Testis (tissue), 2 donors: ENCODE measurements at regions not wholly inside any gene's neighbourhood (a gene's known extent, or its start where the extent isn't known, plus 50 kb on each side); places are given as distances from the start of the nearest gene placed in this dataset.

Experiments used
- POLR2A ChIP-seq: fragments of 450-650 bp; IDR thresholded peaks from one replicate; pipeline ENCODE4 v1.6.1; 2017; ENCODE audit warnings: antibody characterized with exemption, mild to moderate bottlenecking, moderate library complexity
- TF ChIP-seq, protein P1 (sequence below), 3 experiments: fragments of 450-650 bp in 2 of 3; fragments of 200-600 bp in 1 of 3; sonication (generic) in 1 of 3; IDR thresholded peaks; one replicate each; pipeline ENCODE4 v1.5.1; 2016 to 2019; ENCODE audit warnings: antibody characterized with exemption in 3 of 3, mild to moderate bottlenecking in 2 of 3, moderate library complexity in 1 of 3

DNA sequence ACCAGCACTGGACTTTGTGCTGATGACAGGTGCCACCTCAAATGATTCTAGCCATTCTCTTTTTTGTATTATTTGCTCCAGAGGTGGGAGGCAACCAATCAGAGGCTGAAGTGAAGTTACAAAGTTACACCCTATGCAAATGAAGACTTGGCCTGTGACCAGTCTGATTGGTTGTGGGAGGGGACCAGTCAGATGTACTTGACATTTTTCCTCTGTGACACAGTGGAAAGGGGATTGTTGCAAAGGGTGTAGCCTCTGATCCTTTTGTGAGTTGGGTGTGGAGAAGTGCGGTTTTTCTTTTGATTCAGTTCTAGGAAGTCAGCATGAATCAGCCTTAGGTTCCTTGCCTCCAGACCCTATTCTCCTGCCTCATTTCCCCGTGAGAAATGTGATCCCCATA lies 244.0 kb downstream of the ARL6IP6 start:
- no peak for TF ChIP-seq POLR2A
- TF ChIP-seq, protein P1, sequence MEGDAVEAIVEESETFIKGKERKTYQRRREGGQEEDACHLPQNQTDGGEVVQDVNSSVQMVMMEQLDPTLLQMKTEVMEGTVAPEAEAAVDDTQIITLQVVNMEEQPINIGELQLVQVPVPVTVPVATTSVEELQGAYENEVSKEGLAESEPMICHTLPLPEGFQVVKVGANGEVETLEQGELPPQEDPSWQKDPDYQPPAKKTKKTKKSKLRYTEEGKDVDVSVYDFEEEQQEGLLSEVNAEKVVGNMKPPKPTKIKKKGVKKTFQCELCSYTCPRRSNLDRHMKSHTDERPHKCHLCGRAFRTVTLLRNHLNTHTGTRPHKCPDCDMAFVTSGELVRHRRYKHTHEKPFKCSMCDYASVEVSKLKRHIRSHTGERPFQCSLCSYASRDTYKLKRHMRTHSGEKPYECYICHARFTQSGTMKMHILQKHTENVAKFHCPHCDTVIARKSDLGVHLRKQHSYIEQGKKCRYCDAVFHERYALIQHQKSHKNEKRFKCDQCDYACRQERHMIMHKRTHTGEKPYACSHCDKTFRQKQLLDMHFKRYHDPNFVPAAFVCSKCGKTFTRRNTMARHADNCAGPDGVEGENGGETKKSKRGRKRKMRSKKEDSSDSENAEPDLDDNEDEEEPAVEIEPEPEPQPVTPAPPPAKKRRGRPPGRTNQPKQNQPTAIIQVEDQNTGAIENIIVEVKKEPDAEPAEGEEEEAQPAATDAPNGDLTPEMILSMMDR (IDR thresholded peaks at IDR 0.05) = no peak
